ENCODE measurements at regions not wholly inside any gene's neighbourhood (a gene's known extent, or its start where the extent isn't known, plus 50 kb on each side); places are given as distances from the start of the nearest gene placed in this dataset.

- intact Hi-C loops (cut with micrococcal nuclease; ENCODE audit: unreplicated experiment): no loop called here
- BruUV-seq (replicated peaks): no TSS peak
- no peaks in the 10 kb centered on the region for H3K27me3 ChIP-seq (ENCODE audit: control insufficient read depth, insufficient read depth, low read length)
- no peaks in the 10 kb centered on the region for H3K36me3 ChIP-seq (ENCODE audit: control insufficient read depth, insufficient read depth, low read length)
- ATAC-seq (no peak), DNase-seq (ENCODE audit: low read depth, low spot score) (no peak)
- H3K27ac ChIP-seq (ENCODE audit: low read length): no peak overlapping the region
- ChIA-PET CTCF (no interaction called here), POLR2A (no interaction called here)
- in situ Hi-C loops (cut with HindIII; ENCODE audit: low pct_unique_long_range_greater_than_20kb, low sequenced_read_pairs): no loop called here
- H3K4me1 ChIP-seq (ENCODE audit: control insufficient read depth, insufficient read depth, low read length): no peaks in the 10 kb centered on the region
- no peak overlapping the region for H3K4me3 ChIP-seq (ENCODE audit: low read depth in 2 of 2, low read length in 2 of 2)
- H3K9me3 ChIP-seq (ENCODE audit: control insufficient read depth, insufficient read depth, low read depth, low read length): no peaks in the 10 kb centered on the region
- TF ChIP-seq SIN3A (IDR thresholded peaks at IDR 0.05; ENCODE audit: borderline replicate concordance, insufficient read depth, low read depth, low read length): no peak
These were observed 137.3 kb upstream of the HNRNPA3 start for GRCh38 chr2:177075254-177075653.

DNA sequence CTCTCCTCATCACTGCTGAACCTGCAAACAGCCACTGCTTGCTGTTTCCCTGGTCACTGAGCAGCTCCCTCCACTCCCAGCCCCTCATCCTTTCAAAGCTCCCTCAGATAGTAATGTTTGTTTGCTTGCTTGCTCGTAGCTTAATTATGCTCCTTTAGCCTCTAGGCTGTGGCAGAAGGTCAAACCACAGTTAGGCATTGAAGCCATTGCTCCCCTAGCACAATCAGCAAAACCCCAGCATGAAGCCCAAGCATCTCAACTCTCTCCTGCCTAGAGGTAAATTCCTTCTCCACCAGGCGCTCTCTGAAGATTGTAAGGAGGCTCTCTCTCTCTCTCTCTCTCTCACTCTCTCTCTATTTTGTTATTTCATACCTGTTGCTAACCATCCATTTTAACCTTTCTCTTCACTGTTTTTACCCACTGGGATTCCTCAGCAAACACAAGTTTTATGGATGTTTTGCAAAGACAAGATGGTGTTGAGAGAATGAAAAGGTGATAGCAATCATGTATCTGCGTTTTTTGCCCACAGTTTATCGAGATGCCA, 135.9 kb upstream of the HNRNPA3 start:
- no peak overlapping the region for H3K4me3 ChIP-seq (ENCODE audit: low read depth in 2 of 2, low read length in 2 of 2)
- in situ Hi-C loops (cut with HindIII; ENCODE audit: low pct_unique_long_range_greater_than_20kb, low sequenced_read_pairs): no loop called here
- no peaks in the 10 kb centered on the region for H3K9me3 ChIP-seq (ENCODE audit: control insufficient read depth, insufficient read depth, low read depth, low read length)
- DNase-seq (ENCODE audit: low read depth, low spot score) (no peak), ATAC-seq (peak; percentile 78; the same call in 1 of the 2 replicates)
- no peaks in the 10 kb centered on the region for H3K4me1 ChIP-seq (ENCODE audit: control insufficient read depth, insufficient read depth, low read length)
- no peak overlapping the region for H3K27ac ChIP-seq (ENCODE audit: low read length)
- no peaks in the 10 kb centered on the region for H3K27me3 ChIP-seq (ENCODE audit: control insufficient read depth, insufficient read depth, low read length)
- intact Hi-C loops (cut with micrococcal nuclease; ENCODE audit: unreplicated experiment): no loop called here
- CTCF ChIA-PET: interaction anchor here (0.6 to 0.7 kb wide), 2 partner anchors 72 to 347 kb away, joined by 3 to 4 read pairs; no protein-coding TSS in a partner anchor
- no peaks in the 10 kb centered on the region for H3K36me3 ChIP-seq (ENCODE audit: control insufficient read depth, insufficient read depth, low read length)
- no TSS peak for BruUV-seq (replicated peaks)
- TF ChIP-seq, protein P1, sequence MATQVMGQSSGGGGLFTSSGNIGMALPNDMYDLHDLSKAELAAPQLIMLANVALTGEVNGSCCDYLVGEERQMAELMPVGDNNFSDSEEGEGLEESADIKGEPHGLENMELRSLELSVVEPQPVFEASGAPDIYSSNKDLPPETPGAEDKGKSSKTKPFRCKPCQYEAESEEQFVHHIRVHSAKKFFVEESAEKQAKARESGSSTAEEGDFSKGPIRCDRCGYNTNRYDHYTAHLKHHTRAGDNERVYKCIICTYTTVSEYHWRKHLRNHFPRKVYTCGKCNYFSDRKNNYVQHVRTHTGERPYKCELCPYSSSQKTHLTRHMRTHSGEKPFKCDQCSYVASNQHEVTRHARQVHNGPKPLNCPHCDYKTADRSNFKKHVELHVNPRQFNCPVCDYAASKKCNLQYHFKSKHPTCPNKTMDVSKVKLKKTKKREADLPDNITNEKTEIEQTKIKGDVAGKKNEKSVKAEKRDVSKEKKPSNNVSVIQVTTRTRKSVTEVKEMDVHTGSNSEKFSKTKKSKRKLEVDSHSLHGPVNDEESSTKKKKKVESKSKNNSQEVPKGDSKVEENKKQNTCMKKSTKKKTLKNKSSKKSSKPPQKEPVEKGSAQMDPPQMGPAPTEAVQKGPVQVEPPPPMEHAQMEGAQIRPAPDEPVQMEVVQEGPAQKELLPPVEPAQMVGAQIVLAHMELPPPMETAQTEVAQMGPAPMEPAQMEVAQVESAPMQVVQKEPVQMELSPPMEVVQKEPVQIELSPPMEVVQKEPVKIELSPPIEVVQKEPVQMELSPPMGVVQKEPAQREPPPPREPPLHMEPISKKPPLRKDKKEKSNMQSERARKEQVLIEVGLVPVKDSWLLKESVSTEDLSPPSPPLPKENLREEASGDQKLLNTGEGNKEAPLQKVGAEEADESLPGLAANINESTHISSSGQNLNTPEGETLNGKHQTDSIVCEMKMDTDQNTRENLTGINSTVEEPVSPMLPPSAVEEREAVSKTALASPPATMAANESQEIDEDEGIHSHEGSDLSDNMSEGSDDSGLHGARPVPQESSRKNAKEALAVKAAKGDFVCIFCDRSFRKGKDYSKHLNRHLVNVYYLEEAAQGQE (IDR thresholded peaks at IDR 0.05; ENCODE audit: insufficient read depth in 1 of 2, low read depth in 2 of 2, low read length in 1 of 2): no peak
- TF ChIP-seq TCF7L2 (IDR thresholded peaks at IDR 0.05; ENCODE audit: low read depth, low read length): peak; percentile 56; the same call in 1 of the 2 replicates
- POLR2A ChIA-PET: no interaction called here

DNA sequence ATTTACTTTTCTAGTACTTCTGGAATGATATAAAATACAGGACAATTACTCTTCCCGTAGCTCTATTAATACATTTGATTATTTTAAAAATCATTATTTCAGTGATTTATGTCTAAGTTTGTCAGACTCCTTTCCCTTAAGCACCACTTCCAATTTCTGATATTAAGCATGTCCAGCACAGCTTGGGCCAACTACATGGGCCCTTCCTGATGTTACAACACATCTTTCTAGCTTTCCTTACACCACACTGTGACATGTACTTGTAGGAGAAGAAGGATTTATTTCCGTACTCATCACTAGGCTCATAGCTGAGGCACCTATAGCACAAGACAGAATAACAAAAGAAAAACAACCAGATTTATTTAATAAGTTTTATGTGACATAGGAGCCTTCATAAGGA, 134.8 kb upstream of the HNRNPA3 start:
- Histone ChIP-seq H3K4me3 (ENCODE audit: low read depth in 2 of 2, low read length in 2 of 2) (no peak overlapping the region), H3K27me3 (ENCODE audit: control insufficient read depth, insufficient read depth, low read length) (no peaks in the 10 kb centered on the region), H3K27ac (ENCODE audit: low read length) (no peak overlapping the region), H3K36me3 (ENCODE audit: control insufficient read depth, insufficient read depth, low read length) (no peaks in the 10 kb centered on the region), H3K9me3 (ENCODE audit: control insufficient read depth, insufficient read depth, low read depth, low read length) (no peaks in the 10 kb centered on the region), H3K4me1 (ENCODE audit: control insufficient read depth, insufficient read depth, low read length) (no peaks in the 10 kb centered on the region)
- DNase-seq (ENCODE audit: low read depth, low spot score) (no peak), ATAC-seq (no peak)
- in situ Hi-C loops (cut with HindIII; ENCODE audit: low pct_unique_long_range_greater_than_20kb, low sequenced_read_pairs): no loop called here
- POLR2A ChIA-PET: no interaction called here
- CTCF ChIA-PET: no interaction called here
- BruUV-seq (replicated peaks): no TSS peak
- intact Hi-C loops (cut with micrococcal nuclease; ENCODE audit: unreplicated experiment): no loop called here
- TF ChIP-seq TCF7L2 (IDR thresholded peaks at IDR 0.05; ENCODE audit: low read depth, low read length) (no peak), SIN3A (IDR thresholded peaks at IDR 0.05; ENCODE audit: borderline replicate concordance, insufficient read depth, low read depth, low read length) (no peak), POLR2AphosphoS5 (IDR thresholded peaks at IDR 0.05; ENCODE audit: low read depth, low read length) (no peak)
- TF ChIP-seq, protein P1 (IDR thresholded peaks at IDR 0.05; ENCODE audit: insufficient read depth in 1 of 2, low read depth in 2 of 2, low read length in 1 of 2): no peak
- TF ChIP-seq, protein P2, sequence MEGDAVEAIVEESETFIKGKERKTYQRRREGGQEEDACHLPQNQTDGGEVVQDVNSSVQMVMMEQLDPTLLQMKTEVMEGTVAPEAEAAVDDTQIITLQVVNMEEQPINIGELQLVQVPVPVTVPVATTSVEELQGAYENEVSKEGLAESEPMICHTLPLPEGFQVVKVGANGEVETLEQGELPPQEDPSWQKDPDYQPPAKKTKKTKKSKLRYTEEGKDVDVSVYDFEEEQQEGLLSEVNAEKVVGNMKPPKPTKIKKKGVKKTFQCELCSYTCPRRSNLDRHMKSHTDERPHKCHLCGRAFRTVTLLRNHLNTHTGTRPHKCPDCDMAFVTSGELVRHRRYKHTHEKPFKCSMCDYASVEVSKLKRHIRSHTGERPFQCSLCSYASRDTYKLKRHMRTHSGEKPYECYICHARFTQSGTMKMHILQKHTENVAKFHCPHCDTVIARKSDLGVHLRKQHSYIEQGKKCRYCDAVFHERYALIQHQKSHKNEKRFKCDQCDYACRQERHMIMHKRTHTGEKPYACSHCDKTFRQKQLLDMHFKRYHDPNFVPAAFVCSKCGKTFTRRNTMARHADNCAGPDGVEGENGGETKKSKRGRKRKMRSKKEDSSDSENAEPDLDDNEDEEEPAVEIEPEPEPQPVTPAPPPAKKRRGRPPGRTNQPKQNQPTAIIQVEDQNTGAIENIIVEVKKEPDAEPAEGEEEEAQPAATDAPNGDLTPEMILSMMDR (IDR thresholded peaks at IDR 0.05): no peak
